ENCODE measurements at regions not wholly inside any gene's neighbourhood (a gene's known extent, or its start where the extent isn't known, plus 50 kb on each side); places are given as distances from the start of the nearest gene placed in this dataset.

DNA sequence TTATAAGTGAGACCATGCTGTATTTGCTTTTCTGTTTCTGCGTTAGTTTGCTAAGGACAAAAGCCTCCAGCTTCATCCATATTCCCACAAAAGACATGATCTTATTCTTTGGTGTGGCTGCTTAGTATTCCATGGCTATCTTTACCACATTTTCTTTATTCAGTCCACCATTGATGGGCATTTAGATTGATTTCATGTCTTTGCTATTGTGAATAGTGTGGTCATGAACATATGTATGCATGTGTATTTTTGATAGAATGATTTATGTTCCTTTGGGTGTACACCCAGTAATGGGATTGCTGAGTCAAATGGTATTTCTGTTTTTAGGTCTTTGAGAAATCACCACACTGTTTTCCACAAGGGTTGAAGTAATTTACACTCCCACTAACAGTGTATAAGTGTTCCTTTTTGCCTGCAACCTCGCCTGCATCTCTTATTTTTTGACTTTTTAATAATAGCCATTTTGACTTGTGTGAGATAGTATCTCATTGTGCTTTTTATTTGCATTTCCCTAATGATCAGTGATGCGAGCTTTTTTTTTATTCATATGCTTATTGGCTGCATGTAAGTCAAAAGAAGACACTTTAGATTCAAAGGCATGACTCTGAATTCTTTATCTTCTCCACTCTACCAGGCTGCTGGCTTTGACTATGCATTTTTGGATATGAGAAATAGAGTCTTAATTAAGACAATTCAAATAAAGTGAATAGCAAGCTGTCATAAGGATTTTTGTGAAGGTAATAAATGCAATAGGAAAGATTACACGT, 183.3 kb upstream of the SYNPR start:
- Histone ChIP-seq H3F3A (ENCODE audit: insufficient read depth, low read length, poor library complexity, severe bottlenecking) (peaks cover 3% of the 10 kb centered on the region), H3K4me3 (ENCODE audit: low read length) (no peak overlapping the region), H4K20me1 (ENCODE audit: insufficient read depth) (no peaks in the 10 kb centered on the region), H3K36me3 (ENCODE audit: insufficient read depth, low read length) (no peaks in the 10 kb centered on the region), H3K4me2 (ENCODE audit: low read length) (no peak overlapping the region), H3K9ac (ENCODE audit: low read length) (no peak overlapping the region), H3K9me3 (ENCODE audit: low read length) (no peaks in the 10 kb centered on the region), H3K27me3 (ENCODE audit: insufficient read depth, low read depth, low read length) (no peaks in the 10 kb centered on the region), H3K27ac (ENCODE audit: low read length) (no peak overlapping the region), H3K9me2 (ENCODE audit: insufficient read depth, low read length) (no peaks in the 10 kb centered on the region), H3K79me2 (replicated peaks; ENCODE audit: insufficient read depth, low read length) (no peaks in the 10 kb centered on the region), H2AFZ (ENCODE audit: low read depth, low read length) (no peak overlapping the region)
- TF ChIP-seq POLR2AphosphoS5 (IDR thresholded peaks at IDR 0.05), result no peak
- no peak for TF ChIP-seq MXI1 (conservative IDR thresholded peaks at IDR 0.05; ENCODE audit: poor library complexity, severe bottlenecking)
- no peak for TF ChIP-seq RAD21 (conservative IDR thresholded peaks at IDR 0.05)
- TF ChIP-seq, protein P1, sequence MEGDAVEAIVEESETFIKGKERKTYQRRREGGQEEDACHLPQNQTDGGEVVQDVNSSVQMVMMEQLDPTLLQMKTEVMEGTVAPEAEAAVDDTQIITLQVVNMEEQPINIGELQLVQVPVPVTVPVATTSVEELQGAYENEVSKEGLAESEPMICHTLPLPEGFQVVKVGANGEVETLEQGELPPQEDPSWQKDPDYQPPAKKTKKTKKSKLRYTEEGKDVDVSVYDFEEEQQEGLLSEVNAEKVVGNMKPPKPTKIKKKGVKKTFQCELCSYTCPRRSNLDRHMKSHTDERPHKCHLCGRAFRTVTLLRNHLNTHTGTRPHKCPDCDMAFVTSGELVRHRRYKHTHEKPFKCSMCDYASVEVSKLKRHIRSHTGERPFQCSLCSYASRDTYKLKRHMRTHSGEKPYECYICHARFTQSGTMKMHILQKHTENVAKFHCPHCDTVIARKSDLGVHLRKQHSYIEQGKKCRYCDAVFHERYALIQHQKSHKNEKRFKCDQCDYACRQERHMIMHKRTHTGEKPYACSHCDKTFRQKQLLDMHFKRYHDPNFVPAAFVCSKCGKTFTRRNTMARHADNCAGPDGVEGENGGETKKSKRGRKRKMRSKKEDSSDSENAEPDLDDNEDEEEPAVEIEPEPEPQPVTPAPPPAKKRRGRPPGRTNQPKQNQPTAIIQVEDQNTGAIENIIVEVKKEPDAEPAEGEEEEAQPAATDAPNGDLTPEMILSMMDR (IDR thresholded peaks at IDR 0.05; ENCODE audit: poor library complexity, severe bottlenecking), result no peak
- TF ChIP-seq, protein P2, sequence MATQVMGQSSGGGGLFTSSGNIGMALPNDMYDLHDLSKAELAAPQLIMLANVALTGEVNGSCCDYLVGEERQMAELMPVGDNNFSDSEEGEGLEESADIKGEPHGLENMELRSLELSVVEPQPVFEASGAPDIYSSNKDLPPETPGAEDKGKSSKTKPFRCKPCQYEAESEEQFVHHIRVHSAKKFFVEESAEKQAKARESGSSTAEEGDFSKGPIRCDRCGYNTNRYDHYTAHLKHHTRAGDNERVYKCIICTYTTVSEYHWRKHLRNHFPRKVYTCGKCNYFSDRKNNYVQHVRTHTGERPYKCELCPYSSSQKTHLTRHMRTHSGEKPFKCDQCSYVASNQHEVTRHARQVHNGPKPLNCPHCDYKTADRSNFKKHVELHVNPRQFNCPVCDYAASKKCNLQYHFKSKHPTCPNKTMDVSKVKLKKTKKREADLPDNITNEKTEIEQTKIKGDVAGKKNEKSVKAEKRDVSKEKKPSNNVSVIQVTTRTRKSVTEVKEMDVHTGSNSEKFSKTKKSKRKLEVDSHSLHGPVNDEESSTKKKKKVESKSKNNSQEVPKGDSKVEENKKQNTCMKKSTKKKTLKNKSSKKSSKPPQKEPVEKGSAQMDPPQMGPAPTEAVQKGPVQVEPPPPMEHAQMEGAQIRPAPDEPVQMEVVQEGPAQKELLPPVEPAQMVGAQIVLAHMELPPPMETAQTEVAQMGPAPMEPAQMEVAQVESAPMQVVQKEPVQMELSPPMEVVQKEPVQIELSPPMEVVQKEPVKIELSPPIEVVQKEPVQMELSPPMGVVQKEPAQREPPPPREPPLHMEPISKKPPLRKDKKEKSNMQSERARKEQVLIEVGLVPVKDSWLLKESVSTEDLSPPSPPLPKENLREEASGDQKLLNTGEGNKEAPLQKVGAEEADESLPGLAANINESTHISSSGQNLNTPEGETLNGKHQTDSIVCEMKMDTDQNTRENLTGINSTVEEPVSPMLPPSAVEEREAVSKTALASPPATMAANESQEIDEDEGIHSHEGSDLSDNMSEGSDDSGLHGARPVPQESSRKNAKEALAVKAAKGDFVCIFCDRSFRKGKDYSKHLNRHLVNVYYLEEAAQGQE (IDR thresholded peaks at IDR 0.05; ENCODE audit: borderline replicate concordance), result no peak
- no peak for TF ChIP-seq EZH2 (IDR thresholded peaks at IDR 0.05; ENCODE audit: borderline replicate concordance, insufficient read depth, low read length, poor library complexity, severe bottlenecking)
- no peak for TF ChIP-seq TAF1 (IDR thresholded peaks at IDR 0.05; ENCODE audit: low read depth)
- no peak for TF ChIP-seq SMC3 (conservative IDR thresholded peaks at IDR 0.05; ENCODE audit: poor library complexity)
- TF ChIP-seq EP300 (conservative IDR thresholded peaks at IDR 0.05; ENCODE audit: poor library complexity, severe bottlenecking), result no peak

GRCh38 chr3:63096248-63097058, 181.7 kb upstream of the SYNPR start:
- no peak overlapping the region for H3K27ac ChIP-seq (ENCODE audit: low read length)
- no peaks in the 10 kb centered on the region for H3K9me2 ChIP-seq (ENCODE audit: insufficient read depth, low read length)
- H3K79me2 ChIP-seq (replicated peaks; ENCODE audit: insufficient read depth, low read length), result no peaks in the 10 kb centered on the region
- H3K9me3 ChIP-seq (ENCODE audit: low read length), result no peaks in the 10 kb centered on the region
- no peak overlapping the region for H2AFZ ChIP-seq (ENCODE audit: low read depth, low read length)
- no peak for TF ChIP-seq RAD21 (conservative IDR thresholded peaks at IDR 0.05)
- TF ChIP-seq MXI1 (conservative IDR thresholded peaks at IDR 0.05; ENCODE audit: poor library complexity, severe bottlenecking), result no peak
- TF ChIP-seq, protein P1 (IDR thresholded peaks at IDR 0.05; ENCODE audit: poor library complexity, severe bottlenecking), result no peak
- no peak for TF ChIP-seq TAF1 (IDR thresholded peaks at IDR 0.05; ENCODE audit: low read depth)
- TF ChIP-seq, protein P2 (IDR thresholded peaks at IDR 0.05; ENCODE audit: borderline replicate concordance), result no peak
- TF ChIP-seq SMC3 (conservative IDR thresholded peaks at IDR 0.05; ENCODE audit: poor library complexity), result no peak
- no peak for TF ChIP-seq EP300 (conservative IDR thresholded peaks at IDR 0.05; ENCODE audit: poor library complexity, severe bottlenecking)
- TF ChIP-seq EZH2 (IDR thresholded peaks at IDR 0.05; ENCODE audit: borderline replicate concordance, insufficient read depth, low read length, poor library complexity, severe bottlenecking), result no peak
- TF ChIP-seq POLR2AphosphoS5 (IDR thresholded peaks at IDR 0.05), result no peak
- no peaks in the 10 kb centered on the region for H3K36me3 ChIP-seq (ENCODE audit: insufficient read depth, low read length)
- H3K27me3 ChIP-seq (ENCODE audit: insufficient read depth, low read depth, low read length), result no peaks in the 10 kb centered on the region
- no peak overlapping the region for H3K4me3 ChIP-seq (ENCODE audit: low read length)
- H3K4me2 ChIP-seq (ENCODE audit: low read length), result no peak overlapping the region
- no peak overlapping the region for H3K9ac ChIP-seq (ENCODE audit: low read length)
- H3F3A ChIP-seq (ENCODE audit: insufficient read depth, low read length, poor library complexity, severe bottlenecking), result peaks cover 3% of the 10 kb centered on the region
- no peaks in the 10 kb centered on the region for H4K20me1 ChIP-seq (ENCODE audit: insufficient read depth)

Measured in neural cell (in vitro differentiated cells).